K562 (cell line): ENCODE measurements at regions not wholly inside any gene's neighbourhood (a gene's known extent, or its start where the extent isn't known, plus 50 kb on each side); places are given as distances from the start of the nearest gene placed in this dataset.

Experiments used
- ATAC-seq: fragments of 200-7000 bp; cut with Tn5 transposase; 3 replicates; pipeline ENCODE4 v1.9.1; 2020; ENCODE audit warnings: moderate library complexity
- BruUV-seq: library from RNA; stranded (reverse); fragments of 400-500 nt; replicated peaks from 2 replicates; lab custom pipeline; 2021; lab: Mats Ljungman, UMichigan
- CTCF ChIA-PET: fragments of 300-600 bp; formaldehyde crosslinking; extraction: SDS; loops from one replicate; lab custom pipeline; 2021; ENCODE audit warnings: low intra/inter-chr PET ratio; lab: Yijun Ruan, JAX
- POLR2A ChIA-PET: fragments of 300-600, 350-650 bp; sonication (Branson Sonifier 250); formaldehyde crosslinking; extraction: SDS; loops from one replicate; lab custom pipeline; 2021; ENCODE audit warnings: antibody characterized with exemption, inconsistent platforms; lab: Yijun Ruan, JAX
- DNase-seq, 4 experiments: peaks; one replicate each; pipeline versions ENCODE4 v3.0.0 to v3.0.0-alpha.2; 2011 to 2018; ENCODE audit warnings: low spot score in 3 of 4, mixed read lengths in 3 of 4; ENCODE audit errors: extremely low read depth in 1 of 4
- FAIRE-seq: peaks from 2 replicates; lab custom pipeline; 2011; peaks lifted over from hg19 to GRCh38; lab: Jason Lieb, UNC
- H2AFZ ChIP-seq: 2 replicates; pipeline ENCODE4 v1.6.0; 2011; ENCODE audit warnings: low read depth, low read length, control low read depth, inconsistent platforms
- H3K27ac ChIP-seq: fragments of 200-600 bp; 3 replicates; pipeline ENCODE4 v1.8.0; 2011; ENCODE audit warnings: low read depth, mild to moderate bottlenecking, control low read depth, inconsistent platforms, low read length, moderate library complexity, mixed read lengths; ENCODE audit errors: extremely low read depth
- H3K27me3 ChIP-seq, 2 experiments: fragments of 300-600 bp in 1 of 2; 2 replicates in 1 of 2; 3 replicates in 1 of 2; pipeline versions ENCODE4 v1.6.0 to v1.8.0; 2011; ENCODE audit warnings: inconsistent platforms in 2 of 2, low read length in 2 of 2, mild to moderate bottlenecking in 1 of 2, mixed read lengths in 1 of 2, moderate library complexity in 1 of 2; ENCODE audit not compliant: control insufficient read depth in 2 of 2, insufficient read depth in 2 of 2
- H3K36me3 ChIP-seq: fragments of 300-600 bp; 3 replicates; pipeline ENCODE4 v1.8.0; 2011; ENCODE audit warnings: mild to moderate bottlenecking, low read length, inconsistent platforms; ENCODE audit not compliant: control insufficient read depth, insufficient read depth
- H3K4me1 ChIP-seq, 2 experiments: fragments of 200-600 bp in 1 of 2; replicated peaks in 1 of 2; 2 replicates in 1 of 2; 3 replicates in 1 of 2; pipeline versions ENCODE4 v1.5.1 to v1.8.0; 2011; ENCODE audit warnings: inconsistent platforms in 2 of 2, low read length in 2 of 2, mild to moderate bottlenecking in 1 of 2, mixed read lengths in 1 of 2, moderate library complexity in 1 of 2; ENCODE audit not compliant: control insufficient read depth in 2 of 2, insufficient read depth in 2 of 2
- H3K4me2 ChIP-seq: 2 replicates; pipeline ENCODE4 v1.6.1; 2011; ENCODE audit warnings: low read length, control low read depth, inconsistent platforms, mixed read lengths; ENCODE audit not compliant: insufficient read depth
- H3K4me3 ChIP-seq: fragments of 200-600 bp; sonication (generic), shearing (Covaris generic); 2 replicates; pipeline ENCODE4 v1.5.1; 2016; ENCODE audit warnings: control low read depth, inconsistent platforms
- H3K79me2 ChIP-seq: fragments of 200-600 bp; 3 replicates; pipeline ENCODE4 v1.8.0; 2011; ENCODE audit warnings: low read length, inconsistent platforms; ENCODE audit not compliant: control insufficient read depth, insufficient read depth
- H3K9ac ChIP-seq, 2 experiments: 2 replicates each; pipeline versions ENCODE4 v1.6.0 to v1.6.1; 2011; ENCODE audit warnings: low read depth in 2 of 2, low read length in 2 of 2, control low read depth in 1 of 2, inconsistent platforms in 1 of 2, mild to moderate bottlenecking in 1 of 2, mixed read lengths in 1 of 2; ENCODE audit not compliant: insufficient read depth in 1 of 2
- H3K9me1 ChIP-seq: one replicate; pipeline ENCODE4 v1.6.0; 2011; ENCODE audit warnings: inconsistent platforms, mild to moderate bottlenecking, low read length, moderate library complexity; ENCODE audit not compliant: control insufficient read depth, insufficient read depth
- H3K9me3 ChIP-seq: replicated peaks from 2 replicates; pipeline ENCODE4 v1.5.1; 2011; ENCODE audit warnings: low read depth, low read length, inconsistent platforms; ENCODE audit not compliant: control insufficient read depth, insufficient read depth
- H4K20me1 ChIP-seq: replicated peaks from 2 replicates; pipeline ENCODE4 v1.6.1; 2011; ENCODE audit warnings: low read length, inconsistent platforms, mixed read lengths; ENCODE audit not compliant: control insufficient read depth, insufficient read depth
- COPS2 ChIP-seq: fragments of 450-650 bp; conservative IDR thresholded peaks from 2 replicates; pipeline ENCODE4 v1.6.1; 2016; ENCODE audit warnings: mild to moderate bottlenecking, moderate library complexity
- ELF4 ChIP-seq: fragments of 450-650 bp; formaldehyde crosslinking; IDR thresholded peaks from 2 replicates; pipeline ENCODE4 v1.4.0; 2022; ENCODE audit warnings: missing genetic modification characterization
- FOXP1 ChIP-seq: sonication (generic); formaldehyde crosslinking; IDR thresholded peaks from 2 replicates; pipeline ENCODE4 v1.8.0; 2022; ENCODE audit warnings: mild to moderate bottlenecking, missing genetic modification reagents
- KLF13 ChIP-seq: fragments of 450-650 bp; IDR thresholded peaks from 2 replicates; pipeline ENCODE4 v1.6.1; 2016; ENCODE audit warnings: missing genetic modification characterization, low read depth, mild to moderate bottlenecking, missing compliant biosample characterization, moderate library complexity, borderline replicate concordance
- MITF ChIP-seq: IDR thresholded peaks from 2 replicates; pipeline ENCODE4 v1.6.1; 2014; ENCODE audit warnings: antibody characterized with exemption
- RAD21 ChIP-seq, 2 experiments: fragments of 250-450 bp in 1 of 2; fragments of 450-650 bp in 1 of 2; sonication (Bioruptor Pico) in 1 of 2; formaldehyde crosslinking in 1 of 2; IDR thresholded peaks in 1 of 2; conservative IDR thresholded peaks in 1 of 2; 2 replicates each; pipeline versions ENCODE4 v1.4.0 to v1.8.0; 2020 to 2022; ENCODE audit warnings: mild to moderate bottlenecking in 2 of 2, moderate library complexity in 1 of 2
- TOE1 ChIP-seq, 2 experiments: fragments of 450-650 bp in 1 of 2; sonication (generic) in 1 of 2; formaldehyde crosslinking in 1 of 2; IDR thresholded peaks; 2 replicates each; pipeline versions ENCODE4 v1.7.1 to v1.8.0; 2016 to 2022; ENCODE audit warnings: borderline replicate concordance in 2 of 2, mild to moderate bottlenecking in 2 of 2, antibody characterized with exemption in 1 of 2, inconsistent platforms in 1 of 2, low read depth in 1 of 2, missing genetic modification reagents in 1 of 2, moderate library complexity in 1 of 2
- TRIM24 ChIP-seq, 2 experiments: fragments of 450-650 bp; IDR thresholded peaks; 2 replicates each; pipeline ENCODE4 v1.6.1; 2016
- XRCC3 ChIP-seq: fragments of 450-650 bp; IDR thresholded peaks from 2 replicates; pipeline ENCODE4 v1.6.1; 2017; ENCODE audit warnings: mild to moderate bottlenecking, moderate library complexity
- WGBS: fragments of 100-300 bp; shearing (Covaris generic); methylation state at CpG from one replicate; pipeline ENCODE4 v1.1.6; 2016; ENCODE audit warnings: low coverage, mixed read lengths; ENCODE audit not compliant: insufficient coverage; ENCODE audit errors: missing lambda C conversion rate; 5-methylcytosine and 5-hydroxymethylcytosine counted together
- in situ Hi-C: fragments of 300-500 bp; cut with MboI; formaldehyde crosslinking; loops from 4 replicates; pipeline ENCODE4 v1.15.0; 2018; ENCODE audit warnings: inconsistent platforms, mixed read lengths
- intact Hi-C: fragments of 100-400 bp; cut with micrococcal nuclease; formaldehyde crosslinking; loops from 2 replicates; pipeline ENCODE4 v1.14.2; 2022
- TF ChIP-seq, protein P1 (sequence below): sonication (generic); formaldehyde crosslinking; IDR thresholded peaks from 2 replicates; pipeline ENCODE4 v1.9.0; 2022; ENCODE audit warnings: mild to moderate bottlenecking, missing genetic modification reagents
- TF ChIP-seq, protein P2 (sequence below), 2 experiments: IDR thresholded peaks; 2 replicates each; pipeline ENCODE4 v1.6.1; 2012; ENCODE audit warnings: improper control_type of control experiment in 2 of 2, low read depth in 2 of 2, low read length in 2 of 2, borderline replicate concordance in 1 of 2
- TF ChIP-seq, protein P3 (sequence below): fragments of 250-450 bp; sonication (Bioruptor Pico); IDR thresholded peaks from 2 replicates; pipeline ENCODE4 v1.8.0; 2022; ENCODE audit warnings: inconsistent platforms, mild to moderate bottlenecking, moderate library complexity, borderline replicate concordance

GRCh38 chr20:55805138-55805537 lies 200.2 kb downstream of the CBLN4 start (continued):
- TF ChIP-seq, protein P1, sequence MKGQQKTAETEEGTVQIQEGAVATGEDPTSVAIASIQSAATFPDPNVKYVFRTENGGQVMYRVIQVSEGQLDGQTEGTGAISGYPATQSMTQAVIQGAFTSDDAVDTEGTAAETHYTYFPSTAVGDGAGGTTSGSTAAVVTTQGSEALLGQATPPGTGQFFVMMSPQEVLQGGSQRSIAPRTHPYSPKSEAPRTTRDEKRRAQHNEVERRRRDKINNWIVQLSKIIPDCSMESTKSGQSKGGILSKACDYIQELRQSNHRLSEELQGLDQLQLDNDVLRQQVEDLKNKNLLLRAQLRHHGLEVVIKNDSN (CRISPR knock-in tag) = no peak
- TF ChIP-seq ELF4 (CRISPR knock-in tag) = no peak
- TF ChIP-seq TOE1 (IDR thresholded peaks at IDR 0.05; ENCODE audit: borderline replicate concordance) = no peak
- TF ChIP-seq TOE1 (CRISPR knock-in tag; IDR thresholded peaks at IDR 0.05; ENCODE audit: borderline replicate concordance, low read depth) = no peak
- TF ChIP-seq RAD21 (CRISPR knock-in tag; conservative IDR thresholded peaks at IDR 0.05 in 1 of 2, IDR thresholded peaks at IDR 0.05 in 1 of 2) = no peak
- TF ChIP-seq KLF13 (tag) = no peak
- TF ChIP-seq FOXP1 (CRISPR knock-in tag) = no peak

DNA sequence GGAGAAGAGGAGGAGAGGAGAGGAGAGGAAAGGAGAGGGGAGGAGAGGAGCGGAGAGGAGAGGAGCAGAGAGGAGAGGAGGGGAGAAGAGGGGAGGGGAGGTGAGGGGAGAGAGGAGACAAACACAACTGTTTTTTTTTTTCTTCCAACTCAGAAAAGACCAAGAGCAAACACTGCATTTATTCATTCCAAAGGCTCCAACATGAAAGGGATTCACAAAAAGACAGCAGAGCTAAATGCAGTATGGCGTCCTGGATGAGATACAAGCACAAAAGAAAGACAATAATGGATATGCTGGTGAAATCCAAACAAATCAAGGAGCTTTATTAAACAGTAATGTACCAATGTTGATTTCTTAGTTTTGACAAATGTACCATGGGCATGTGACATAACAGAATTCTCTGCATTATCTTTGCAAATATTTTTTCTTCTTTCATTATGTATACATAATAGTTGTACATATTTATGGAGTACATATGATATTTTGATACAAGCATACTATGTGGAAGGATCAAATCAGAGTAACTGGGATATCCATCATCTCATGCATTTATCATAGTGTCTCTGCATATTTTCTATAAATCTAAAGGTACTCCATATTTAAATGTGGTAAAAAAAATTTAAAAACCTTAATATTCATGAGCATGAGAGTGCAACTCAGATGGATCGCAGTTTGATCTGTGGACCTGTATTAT lies 204.6 kb downstream of the CBLN4 start:
- FAIRE-seq = no peak
- no peak for ATAC-seq
- Histone ChIP-seq H3K4me3 (no peak overlapping the region), H3K4me2 (no peak overlapping the region), H3K27me3 (no peaks in the 10 kb centered on the region), H3K27ac (no peak overlapping the region), H4K20me1 (no peaks in the 10 kb centered on the region), H3K9me1 (no peaks in the 10 kb centered on the region), H3K79me2 (no peaks in the 10 kb centered on the region), H3K36me3 (no peaks in the 10 kb centered on the region), H2AFZ (no peak overlapping the region), H3K4me1 (no peaks in the 10 kb centered on the region), H3K9ac (no peak overlapping the region), H3K9me3 (no peaks in the 10 kb centered on the region)
- no peak for DNase-seq
- no TSS peak for BruUV-seq
- ChIA-PET POLR2A (no interaction called here), CTCF (no interaction called here)
- intact Hi-C loops = no loop called here
- in situ Hi-C loops = no loop called here
- 0% methylated on average over 3 of the region's 3 CpGs for WGBS
- no peak for TF ChIP-seq TRIM24 (IDR thresholded peaks at IDR 0.05)
- TF ChIP-seq MITF = no peak
- TF ChIP-seq, protein P2, sequence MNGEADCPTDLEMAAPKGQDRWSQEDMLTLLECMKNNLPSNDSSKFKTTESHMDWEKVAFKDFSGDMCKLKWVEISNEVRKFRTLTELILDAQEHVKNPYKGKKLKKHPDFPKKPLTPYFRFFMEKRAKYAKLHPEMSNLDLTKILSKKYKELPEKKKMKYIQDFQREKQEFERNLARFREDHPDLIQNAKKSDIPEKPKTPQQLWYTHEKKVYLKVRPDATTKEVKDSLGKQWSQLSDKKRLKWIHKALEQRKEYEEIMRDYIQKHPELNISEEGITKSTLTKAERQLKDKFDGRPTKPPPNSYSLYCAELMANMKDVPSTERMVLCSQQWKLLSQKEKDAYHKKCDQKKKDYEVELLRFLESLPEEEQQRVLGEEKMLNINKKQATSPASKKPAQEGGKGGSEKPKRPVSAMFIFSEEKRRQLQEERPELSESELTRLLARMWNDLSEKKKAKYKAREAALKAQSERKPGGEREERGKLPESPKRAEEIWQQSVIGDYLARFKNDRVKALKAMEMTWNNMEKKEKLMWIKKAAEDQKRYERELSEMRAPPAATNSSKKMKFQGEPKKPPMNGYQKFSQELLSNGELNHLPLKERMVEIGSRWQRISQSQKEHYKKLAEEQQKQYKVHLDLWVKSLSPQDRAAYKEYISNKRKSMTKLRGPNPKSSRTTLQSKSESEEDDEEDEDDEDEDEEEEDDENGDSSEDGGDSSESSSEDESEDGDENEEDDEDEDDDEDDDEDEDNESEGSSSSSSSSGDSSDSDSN (IDR thresholded peaks at IDR 0.05; ENCODE audit: borderline replicate concordance in 1 of 2, low read depth in 2 of 2, low read length in 2 of 2) = no peak
- TF ChIP-seq, protein P3, sequence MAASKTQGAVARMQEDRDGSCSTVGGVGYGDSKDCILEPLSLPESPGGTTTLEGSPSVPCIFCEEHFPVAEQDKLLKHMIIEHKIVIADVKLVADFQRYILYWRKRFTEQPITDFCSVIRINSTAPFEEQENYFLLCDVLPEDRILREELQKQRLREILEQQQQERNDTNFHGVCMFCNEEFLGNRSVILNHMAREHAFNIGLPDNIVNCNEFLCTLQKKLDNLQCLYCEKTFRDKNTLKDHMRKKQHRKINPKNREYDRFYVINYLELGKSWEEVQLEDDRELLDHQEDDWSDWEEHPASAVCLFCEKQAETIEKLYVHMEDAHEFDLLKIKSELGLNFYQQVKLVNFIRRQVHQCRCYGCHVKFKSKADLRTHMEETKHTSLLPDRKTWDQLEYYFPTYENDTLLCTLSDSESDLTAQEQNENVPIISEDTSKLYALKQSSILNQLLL = no peak
- no peak for TF ChIP-seq COPS2
- no peak for TF ChIP-seq XRCC3
